Coronary artery (tissue), 2 donors: ENCODE measurements at regions not wholly inside any gene's neighbourhood (a gene's known extent, or its start where the extent isn't known, plus 50 kb on each side); places are given as distances from the start of the nearest gene placed in this dataset.

Source experiments
- DNase-seq: peaks from one replicate; pipeline ENCODE4 v3.0.0-alpha.2; 2017; ENCODE audit warnings: low spot score
- H3K27ac ChIP-seq, 2 donors: fragments of 200-600 bp; sonication (generic); one replicate each; pipeline ENCODE4 v1.5.1; 2016 to 2019
- H3K4me3 ChIP-seq: fragments of 200-600 bp; sonication (generic); 2 replicates; pipeline ENCODE4 v1.5.1; 2016; ENCODE audit warnings: mild to moderate bottlenecking, moderate library complexity
- CTCF ChIP-seq: fragments of 200-600 bp; sonication (generic); IDR thresholded peaks from one replicate; pipeline ENCODE4 v1.5.1; 2019; ENCODE audit warnings: antibody characterized with exemption

- no peak for DNase-seq
- no peak overlapping the region for H3K27ac ChIP-seq
- no peak overlapping the region for H3K4me3 ChIP-seq
- TF ChIP-seq CTCF: no peak
These were observed 168.2 kb upstream of the SSTR4 start for GRCh38 chr20:22866812-22867341.

- Histone ChIP-seq H3K27ac (no peak overlapping the region), H3K4me3 (no peak overlapping the region)
- no peak for DNase-seq
- no peak for TF ChIP-seq CTCF
These were observed 156.9 kb upstream of the SSTR4 start for GRCh38 chr20:22878166-22878565.

GRCh38 chr20:22880277-22880676 lies 154.8 kb upstream of the SSTR4 start:
- no peak for DNase-seq
- no peak for TF ChIP-seq CTCF
- Histone ChIP-seq H3K4me3 (no peak overlapping the region), H3K27ac (no peak overlapping the region)

GRCh38 chr20:22887796-22888195 lies 147.3 kb upstream of the SSTR4 start:
- TF ChIP-seq CTCF: no peak
- no peak overlapping the region for H3K4me3 ChIP-seq
- no peak overlapping the region for H3K27ac ChIP-seq
- DNase-seq: no peak

GRCh38 chr20:22890594-22891300 lies 144.4 kb upstream of the SSTR4 start:
- DNase-seq: no peak
- H3K27ac ChIP-seq: no peak overlapping the region
- no peak overlapping the region for H3K4me3 ChIP-seq
- no peak for TF ChIP-seq CTCF

- no peak for DNase-seq
- TF ChIP-seq CTCF: no peak
- H3K27ac ChIP-seq: no peak overlapping the region
- H3K4me3 ChIP-seq: no peak overlapping the region
These were observed 133.9 kb upstream of the SSTR4 start for GRCh38 chr20:22901164-22901563.

- Histone ChIP-seq H3K27ac (no peak overlapping the region), H3K4me3 (no peak overlapping the region)
- no peak for TF ChIP-seq CTCF
- DNase-seq: no peak
These were observed 133.2 kb upstream of the SSTR4 start for GRCh38 chr20:22901921-22902320.
